CD4-positive, alpha-beta T cell treated with Interleukin-6 for 4 hours (primary cell): ENCODE measurements at regions not wholly inside any gene's neighbourhood (a gene's known extent, or its start where the extent isn't known, plus 50 kb on each side); places are given as distances from the start of the nearest gene placed in this dataset.
"Not testable (repeated sequence)": the region's sequence is repeated elsewhere in the genome, so short reads cannot be mapped to it uniquely, and the experiment has no call there.

Experiments used
- DNase-seq: peaks from one replicate; pipeline ENCODE4 v3.0.0-alpha.2; 2020; ENCODE audit warnings: mixed read lengths

DNA sequence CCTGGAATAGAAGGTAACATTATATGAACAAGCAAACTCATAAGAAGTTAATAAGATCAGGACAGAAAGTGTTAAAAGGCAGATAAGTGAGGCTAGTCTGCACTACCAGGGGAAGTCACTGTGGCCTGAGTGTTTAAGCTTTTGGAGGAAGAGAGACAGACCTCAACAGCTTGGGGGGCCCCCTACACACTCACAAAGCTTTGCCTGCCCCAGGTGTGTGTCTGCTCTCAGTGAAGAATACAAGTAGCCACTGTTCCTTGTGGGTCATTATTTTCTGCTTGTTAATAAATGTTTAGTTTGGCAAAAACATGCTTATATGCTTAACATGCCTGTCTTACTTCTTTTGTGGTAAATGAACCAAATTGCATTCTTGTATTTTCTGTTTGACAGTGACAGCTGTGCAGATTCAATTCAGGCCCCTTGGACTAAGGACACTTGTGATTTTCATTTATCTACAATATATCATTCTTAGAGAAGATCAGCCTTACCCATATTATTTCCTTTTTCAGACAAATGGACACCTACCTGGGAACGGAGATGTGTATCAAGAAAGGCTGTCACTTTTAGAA lies 50.7 kb upstream of the C12orf71 start:
- DNase-seq = no peak

GRCh38 chr12:27140478-27140969 lies 58.1 kb upstream of the C12orf71 start:
- DNase-seq = no peak

- DNase-seq = peak; percentile 57
Observed at GRCh38 chr12:27142101-27142721, 59.8 kb upstream of the C12orf71 start.

DNA sequence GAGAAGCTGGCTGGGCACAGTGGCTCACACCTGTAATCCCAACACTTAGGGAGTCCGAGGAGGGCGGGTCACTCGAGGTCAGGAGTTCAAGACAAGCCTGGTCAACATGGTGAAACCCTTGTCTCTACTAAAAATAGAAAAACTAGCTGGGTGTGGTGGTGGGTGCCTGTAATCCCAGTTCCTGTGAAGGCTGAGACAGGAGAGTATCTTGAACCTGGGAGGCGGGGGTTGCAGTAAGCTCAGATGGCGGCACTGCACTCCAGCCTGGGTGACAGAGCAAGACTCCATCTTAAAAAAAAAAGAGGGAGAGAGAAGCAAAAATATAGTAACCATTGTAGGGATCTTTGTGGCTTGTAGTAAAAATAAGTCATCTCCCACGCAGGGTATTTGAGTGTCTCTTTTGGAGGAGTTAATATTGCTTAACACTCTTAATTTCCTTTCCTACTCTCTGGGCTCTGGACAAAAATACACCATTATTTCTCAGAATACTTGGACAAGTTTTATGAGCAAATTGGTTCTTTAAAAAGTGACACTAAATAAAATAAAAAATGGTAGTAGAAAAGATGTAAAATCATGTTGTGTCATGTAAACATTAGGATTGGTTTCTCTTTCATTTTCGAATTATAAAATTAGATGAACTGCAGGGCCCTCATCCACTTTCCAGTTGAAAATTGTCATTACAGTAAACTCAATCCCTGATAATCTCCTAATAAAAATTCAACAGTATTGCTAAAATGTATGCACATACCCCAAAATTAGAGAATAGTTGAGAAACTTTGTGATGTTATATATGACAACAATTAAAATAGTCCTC lies 61.1 kb upstream of the C12orf71 start:
- DNase-seq = no peak

DNA sequence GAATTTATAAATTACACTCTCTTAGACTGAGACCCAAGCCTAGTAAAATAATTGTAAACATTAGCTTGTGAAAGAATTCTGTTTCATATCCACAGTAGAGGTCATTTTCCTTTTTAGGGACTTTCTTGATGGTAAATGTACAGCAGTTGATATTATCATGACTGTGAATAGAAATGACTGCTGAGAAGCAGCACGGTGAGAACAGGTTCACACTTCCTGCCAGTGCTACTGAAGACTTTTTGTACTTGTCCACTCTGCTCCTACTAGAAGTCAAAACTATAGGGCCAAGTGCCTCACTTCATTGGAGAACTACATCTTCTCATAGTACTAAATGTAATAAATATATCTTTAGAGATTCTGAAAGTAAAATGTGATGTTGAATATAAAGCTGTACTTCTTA lies 63.3 kb upstream of the C12orf71 start:
- DNase-seq = not testable (repeated sequence)

DNA sequence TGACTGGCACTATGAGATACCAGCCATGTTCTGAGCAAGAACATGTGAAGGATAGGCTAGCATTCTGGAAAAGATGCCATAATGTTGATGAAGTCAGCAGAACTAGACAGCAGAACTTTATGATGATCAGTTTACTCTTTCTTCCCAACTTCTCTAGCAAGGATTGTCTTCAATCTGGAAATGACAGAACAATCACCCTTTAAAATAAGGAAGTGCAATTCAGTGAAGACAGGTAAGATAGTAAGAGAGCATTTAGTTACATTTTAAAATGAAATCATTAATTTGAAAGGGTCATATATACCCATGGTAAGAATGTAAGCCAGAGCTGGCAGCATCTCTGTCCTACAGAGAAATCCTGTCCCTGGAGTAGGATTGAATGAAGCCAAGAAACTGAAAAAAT lies 66.0 kb upstream of the C12orf71 start:
- DNase-seq = no peak

GRCh38 chr12:27148791-27149190 lies 66.4 kb upstream of the C12orf71 start:
- no peak for DNase-seq

- no peak for DNase-seq
Observed at GRCh38 chr12:27151479-27151878, 69.1 kb upstream of the C12orf71 start.

DNA sequence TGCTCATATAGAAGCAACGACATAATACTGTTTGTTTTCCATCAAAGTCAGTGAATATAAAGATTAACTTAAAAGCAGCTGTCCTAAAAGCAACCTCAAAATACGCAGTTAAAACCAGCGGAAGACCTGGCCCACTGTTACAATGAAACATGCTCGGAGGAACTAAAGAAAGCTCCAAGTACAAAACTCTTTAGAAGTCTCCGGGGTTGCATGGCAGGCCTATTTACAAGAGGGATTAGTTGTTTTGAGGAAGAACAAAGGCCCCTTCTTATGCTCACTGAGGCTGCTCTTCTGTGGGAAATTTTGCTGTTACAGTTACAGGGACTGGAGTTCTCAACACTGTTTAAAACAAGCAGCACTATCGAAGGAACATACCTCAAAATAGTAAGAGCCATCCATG lies 75.9 kb upstream of the C12orf71 start:
- DNase-seq = no peak

DNA sequence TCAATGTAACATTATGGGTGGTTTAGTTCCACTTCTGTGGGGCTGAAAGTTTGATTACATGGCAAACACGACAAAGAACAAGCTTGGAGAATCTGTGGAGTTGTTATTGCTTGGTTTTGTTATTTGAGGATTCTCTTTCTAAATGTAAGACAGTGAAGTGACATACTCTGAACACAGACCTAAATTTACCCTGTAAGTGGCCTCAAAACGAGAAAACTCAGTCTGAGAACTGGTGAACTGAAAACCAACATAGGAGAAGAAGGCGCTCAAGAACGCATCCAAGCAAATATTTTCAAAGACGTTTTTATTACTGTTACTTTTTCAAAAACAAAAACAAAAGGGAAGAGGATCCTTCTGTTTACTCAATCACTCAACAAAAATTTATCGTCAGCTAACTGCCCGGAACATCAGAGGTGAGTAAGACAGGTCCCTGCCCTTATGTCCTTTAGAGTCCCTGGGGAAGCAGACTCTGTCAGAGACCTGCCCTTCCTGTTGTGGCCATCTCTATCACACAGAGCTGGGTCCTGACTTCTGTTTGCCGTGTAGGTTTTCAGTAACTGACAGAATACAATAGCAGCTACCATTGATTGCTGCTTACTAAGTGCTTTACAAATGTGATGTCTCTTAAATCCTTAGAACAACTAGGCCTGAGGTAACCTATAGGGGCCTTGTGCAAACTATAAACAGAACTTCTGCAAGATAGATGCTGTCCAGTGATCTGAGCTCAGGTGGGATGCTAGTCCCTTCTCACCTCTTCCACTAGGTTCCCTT lies 79.3 kb upstream of the C12orf71 start:
- DNase-seq = no peak

DNA sequence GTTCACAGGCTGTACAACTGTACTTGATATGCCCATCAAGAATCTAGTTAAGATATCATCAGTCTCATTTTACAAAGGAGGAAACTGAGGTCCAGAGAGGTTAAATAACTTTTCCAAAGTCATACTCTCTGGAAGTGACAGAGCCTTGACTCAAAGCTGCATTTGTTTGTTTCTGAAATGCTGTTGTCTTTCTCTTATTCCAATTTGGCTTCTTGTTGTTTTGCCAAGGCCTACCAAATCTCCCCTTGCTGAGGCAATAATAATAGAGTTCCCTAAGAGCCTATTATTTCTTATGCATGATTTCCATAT lies 79.8 kb upstream of the C12orf71 start:
- no peak for DNase-seq

DNA sequence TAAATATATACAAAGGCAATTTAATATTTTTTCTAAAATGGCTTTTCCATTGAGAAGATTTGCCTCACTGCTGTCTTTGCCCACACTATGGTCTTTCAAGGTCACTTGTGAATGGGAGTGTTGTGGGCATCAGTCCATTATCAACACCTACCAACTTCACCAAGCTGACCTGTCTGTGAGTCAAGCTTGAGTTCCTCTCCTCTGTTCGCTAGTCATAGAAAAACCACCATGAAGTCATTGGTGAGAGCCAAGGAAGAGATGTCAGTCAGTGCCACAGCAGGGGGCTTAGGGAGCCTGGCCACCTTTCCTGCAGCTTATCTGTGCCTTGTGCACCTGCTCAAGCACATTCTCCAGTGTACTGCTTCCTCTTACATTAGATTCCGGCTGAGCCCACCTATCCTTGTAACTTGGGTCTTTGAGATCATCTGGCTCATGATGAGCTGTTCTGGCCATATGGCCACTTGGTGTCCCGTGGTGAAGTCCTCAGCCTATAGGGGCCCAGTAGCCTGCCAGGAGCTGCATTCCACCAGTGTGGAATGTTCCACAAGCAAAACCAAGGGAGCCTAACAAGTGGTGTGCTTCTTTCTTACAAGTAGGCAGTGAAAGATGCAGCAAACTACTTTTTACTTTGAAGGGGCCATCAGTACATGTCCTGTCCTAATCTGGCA lies 80.8 kb upstream of the C12orf71 start:
- no peak for DNase-seq

DNA sequence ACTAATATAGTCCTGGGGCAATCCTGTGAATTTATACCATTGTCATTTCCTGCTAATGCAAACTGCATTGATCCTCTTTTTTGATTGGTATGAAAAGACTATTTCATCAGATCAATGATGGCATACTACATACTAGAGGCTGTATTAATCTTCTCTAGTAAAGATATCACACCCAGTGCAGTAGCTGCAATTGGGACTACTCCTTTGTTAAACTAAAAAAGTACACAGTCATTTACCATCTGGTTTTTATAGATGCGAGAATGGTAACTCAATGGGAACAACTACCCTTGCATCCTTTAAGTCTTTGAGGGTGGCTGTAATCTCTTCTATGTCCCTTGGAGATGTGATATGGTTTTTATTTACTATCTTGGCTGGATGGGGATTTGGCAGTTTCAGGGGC lies 80.2 kb upstream of the STK38L start:
- DNase-seq = no peak

DNA sequence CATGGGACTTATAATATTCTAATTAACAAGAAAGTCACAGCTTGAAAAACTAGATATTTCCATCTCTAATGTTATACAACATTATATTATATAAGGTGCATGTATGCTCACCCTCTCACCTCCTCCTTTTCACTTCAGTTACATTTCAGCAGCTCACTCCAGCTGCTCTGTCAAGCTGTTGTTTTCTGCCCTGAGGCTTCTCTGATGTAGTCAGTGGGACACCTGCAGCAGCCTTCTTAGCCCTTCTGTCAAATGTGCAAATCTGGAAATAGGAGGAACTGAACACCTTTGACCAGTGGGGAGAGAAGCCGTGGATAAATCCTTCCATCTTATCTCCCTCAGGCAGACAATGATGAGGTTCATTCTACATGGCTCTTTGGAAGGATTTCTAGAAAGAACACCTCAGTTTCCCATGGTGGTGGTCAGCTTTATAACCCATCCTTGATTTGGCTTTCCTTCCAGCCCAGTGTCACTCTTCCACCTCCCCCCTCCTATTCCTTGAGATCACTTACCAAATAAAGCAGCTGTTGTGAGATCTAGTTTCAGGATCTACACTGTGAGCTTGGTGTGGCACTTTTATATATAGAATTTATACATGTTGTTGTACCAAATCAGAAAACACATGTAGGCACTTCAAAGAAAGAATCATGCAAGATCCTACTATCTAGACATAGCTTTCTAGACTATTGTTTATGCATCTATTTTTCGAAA lies 79.6 kb upstream of the STK38L start:
- no peak for DNase-seq

- DNase-seq = not testable (repeated sequence)
Observed at GRCh38 chr12:27165958-27166357, 78.1 kb upstream of the STK38L start.

DNA sequence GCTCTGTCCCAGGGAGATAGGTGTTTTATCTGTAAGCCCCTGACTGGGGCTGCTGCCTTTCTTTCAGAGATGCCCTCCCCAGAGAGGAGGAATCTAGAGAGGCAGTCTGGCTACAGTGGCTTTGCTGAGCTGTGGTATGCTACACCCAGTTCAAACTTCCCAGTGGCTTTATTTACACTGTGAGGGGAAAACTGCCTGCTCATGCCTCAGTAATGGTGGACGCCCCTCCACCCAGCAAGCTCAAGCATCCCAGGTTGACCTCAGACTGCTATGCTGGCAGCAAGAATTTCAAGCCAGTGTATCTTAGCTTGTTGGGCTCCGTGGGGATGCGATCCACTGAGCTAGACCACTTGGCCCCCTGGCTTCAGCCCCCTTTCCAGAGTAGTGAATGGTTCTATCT lies 72.6 kb upstream of the STK38L start:
- DNase-seq = not testable (repeated sequence)

DNA sequence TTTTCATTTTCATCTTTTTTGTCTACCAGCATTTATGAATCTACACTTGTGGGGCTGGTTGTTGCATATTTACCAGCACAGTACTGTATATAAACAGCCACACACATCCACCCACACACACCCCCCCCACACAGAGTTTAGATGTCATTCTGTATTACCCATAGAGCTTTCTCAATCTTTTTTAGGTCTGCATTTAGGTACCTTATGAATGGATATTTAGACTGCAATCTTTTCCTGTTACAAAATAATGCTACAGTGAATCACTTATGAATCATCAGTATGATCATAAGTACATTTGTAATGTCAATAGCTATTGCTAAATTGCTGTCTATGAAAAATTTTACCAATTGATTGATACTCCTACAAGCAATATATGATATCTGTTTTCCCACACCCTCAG lies 67.3 kb upstream of the STK38L start:
- DNase-seq = no peak

- no peak for DNase-seq
Observed at GRCh38 chr12:27177706-27178105, 66.4 kb upstream of the STK38L start.

- DNase-seq = no peak
Observed at GRCh38 chr12:27178255-27178654, 65.8 kb upstream of the STK38L start.

DNA sequence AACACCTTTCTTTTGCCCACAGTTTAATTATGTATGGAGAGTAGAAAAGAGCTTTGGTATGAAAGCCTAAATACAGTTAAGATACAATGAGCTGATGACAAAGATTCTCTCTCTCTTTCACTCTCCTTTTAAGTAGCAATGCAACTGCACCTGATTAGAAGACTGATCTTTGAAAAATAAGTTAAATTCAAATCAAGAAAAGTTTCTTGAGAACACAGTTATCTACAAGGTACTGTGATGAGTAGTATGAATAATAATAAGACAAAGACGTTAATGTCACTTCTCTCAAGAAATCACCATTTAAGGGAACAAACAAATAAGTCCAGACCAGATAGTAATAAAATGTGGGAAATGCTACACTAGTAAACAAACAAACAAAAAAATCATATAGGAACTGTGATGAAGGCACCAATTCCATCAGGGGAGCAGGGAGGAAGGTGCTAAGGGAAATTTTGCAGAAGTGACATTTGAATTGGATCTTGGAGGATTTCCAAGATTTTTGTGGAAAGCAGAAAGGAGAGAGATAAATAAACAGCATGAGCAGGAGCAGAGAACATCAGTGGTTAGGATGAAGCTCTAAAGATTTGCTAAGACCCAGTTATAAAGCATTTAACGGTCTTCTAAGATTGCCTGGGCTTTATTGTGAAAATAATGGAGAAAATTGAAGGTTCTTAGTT lies 65.2 kb upstream of the STK38L start:
- DNase-seq = no peak

DNA sequence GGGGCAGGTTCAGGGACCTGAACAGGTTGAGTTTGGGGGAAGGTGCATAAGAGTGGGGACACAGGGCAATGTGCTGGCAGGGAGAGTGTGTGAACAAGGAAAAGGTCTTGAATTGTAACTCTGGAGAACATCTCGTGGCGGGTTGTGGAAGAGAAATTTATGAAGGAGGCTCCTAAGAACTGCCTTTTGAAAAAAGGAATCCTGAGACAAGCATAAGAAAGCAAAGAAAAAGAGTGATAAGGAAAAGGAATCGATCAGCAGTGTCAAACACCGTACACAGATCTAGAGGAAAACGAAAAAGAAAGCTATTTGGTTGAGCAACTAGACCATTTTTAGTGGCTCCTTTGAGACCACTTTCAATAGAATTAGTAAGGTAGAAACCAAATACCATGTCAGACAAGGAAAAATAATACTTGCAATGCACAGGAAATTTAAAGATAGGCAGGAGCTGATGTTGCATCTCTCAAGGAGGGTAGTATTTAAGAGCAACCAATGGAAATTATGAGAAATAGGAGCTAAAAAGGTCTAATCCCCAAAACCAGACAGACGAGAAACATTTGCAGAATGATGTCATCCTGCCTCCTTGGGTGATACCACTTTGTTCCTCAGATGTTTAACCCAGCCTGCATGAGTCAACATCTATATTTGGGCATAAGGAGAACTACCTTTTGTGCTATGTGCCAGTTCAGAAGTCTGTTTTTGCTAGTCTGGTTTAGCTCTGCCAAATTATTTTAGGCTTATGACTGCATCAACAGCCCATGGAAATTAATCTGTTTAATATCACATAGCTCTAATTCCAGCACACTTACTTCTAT lies 64.5 kb upstream of the STK38L start:
- DNase-seq = no peak
